HepG2 (cell line): ENCODE measurements at regions not wholly inside any gene's neighbourhood (a gene's known extent, or its start where the extent isn't known, plus 50 kb on each side); places are given as distances from the start of the nearest gene placed in this dataset.

ENCODE experiments used
- ATAC-seq: fragments of 200-7000 bp; cut with Tn5 transposase; 3 replicates; pipeline ENCODE4 v1.9.1; 2020; ENCODE audit warnings: mild to moderate bottlenecking, moderate library complexity
- BruUV-seq: library from RNA; stranded (reverse); fragments of 400-500 nt; replicated peaks from 2 replicates; lab custom pipeline; 2021; lab: Mats Ljungman, UMichigan
- CTCF ChIA-PET: fragments of 300-600 bp; formaldehyde crosslinking; extraction: SDS; loops from one replicate; lab custom pipeline; 2021; ENCODE audit warnings: low total read pairs, inconsistent platforms, low intra/inter-chr PET ratio; lab: Yijun Ruan, JAX
- POLR2A ChIA-PET: fragments of 350-600 bp; sonication (Branson Sonifier 250); formaldehyde crosslinking; loops from one replicate; lab custom pipeline; 2020; ENCODE audit warnings: antibody characterized with exemption, inconsistent platforms; lab: Yijun Ruan, JAX
- DNase-seq: peaks from one replicate; pipeline ENCODE4 v3.0.0-alpha.2; 2015; ENCODE audit warnings: low spot score
- FAIRE-seq: peaks from 3 replicates; lab custom pipeline; 2011; peaks lifted over from hg19 to GRCh38; lab: Jason Lieb, UNC
- H2AFZ ChIP-seq: one replicate; pipeline ENCODE4 v1.6.1; 2011; ENCODE audit warnings: low read length, inconsistent platforms
- H3K27ac ChIP-seq: fragments of 300-600 bp; 3 replicates; pipeline ENCODE4 v1.8.0; 2011; ENCODE audit warnings: mixed run types, mild to moderate bottlenecking, mixed read lengths, low read length, inconsistent platforms; ENCODE audit not compliant: insufficient read depth; ENCODE audit errors: extremely low read length
- H3K27me3 ChIP-seq, 2 experiments: fragments of 200-600 bp in 1 of 2; 2 replicates in 1 of 2; 3 replicates in 1 of 2; pipeline versions ENCODE4 v1.6.0 to v1.8.0; 2011; ENCODE audit warnings: low read length in 2 of 2, mild to moderate bottlenecking in 2 of 2, moderate library complexity in 2 of 2, inconsistent platforms in 1 of 2; ENCODE audit not compliant: insufficient read depth in 2 of 2, control insufficient read depth in 1 of 2
- H3K36me3 ChIP-seq, 2 experiments: fragments of 200-600 bp in 1 of 2; replicated peaks in 1 of 2; 2 replicates in 1 of 2; 3 replicates in 1 of 2; pipeline versions ENCODE4 v1.5.1 to v1.8.0; 2011; ENCODE audit warnings: low read length in 2 of 2, inconsistent platforms in 1 of 2; ENCODE audit not compliant: insufficient read depth in 2 of 2, control insufficient read depth in 1 of 2
- H3K4me1 ChIP-seq: 2 replicates; pipeline ENCODE4 v1.5.1; 2012; ENCODE audit warnings: low read length, inconsistent platforms; ENCODE audit not compliant: insufficient read depth
- H3K4me2 ChIP-seq: 2 replicates; pipeline ENCODE4 v1.6.0; 2011; ENCODE audit warnings: low read depth, low read length, inconsistent platforms
- H3K4me3 ChIP-seq, 3 experiments: fragments of 200-600 bp in 1 of 3; sonication (generic), shearing (Covaris generic) in 1 of 3; replicated peaks in 1 of 3; 2 replicates each; pipeline ENCODE4 v1.5.1; 2011 to 2016; ENCODE audit warnings: low read length in 3 of 3, inconsistent platforms in 2 of 3, low read depth in 2 of 3, mild to moderate bottlenecking in 2 of 3, control low read depth in 1 of 3, mixed read lengths in 1 of 3; ENCODE audit not compliant: insufficient read depth in 1 of 3
- H3K79me2 ChIP-seq: one replicate; pipeline ENCODE4 v1.6.1; 2011; ENCODE audit warnings: low read length, inconsistent platforms; ENCODE audit not compliant: insufficient read depth
- H3K9ac ChIP-seq: 2 replicates; pipeline ENCODE4 v1.6.0; 2011; ENCODE audit warnings: mild to moderate bottlenecking, low read depth, low read length, inconsistent platforms; ENCODE audit not compliant: insufficient read depth
- H3K9me3 ChIP-seq: 2 replicates; pipeline ENCODE4 v1.5.1; 2012; ENCODE audit warnings: mild to moderate bottlenecking, low read length
- H4K20me1 ChIP-seq: 2 replicates; pipeline ENCODE4 v1.6.0; 2011; ENCODE audit warnings: inconsistent platforms, mild to moderate bottlenecking, low read length, moderate library complexity; ENCODE audit not compliant: insufficient read depth
- ARHGAP35 ChIP-seq: sonication (generic); formaldehyde crosslinking; IDR thresholded peaks from 2 replicates; pipeline ENCODE4 v1.9.0; 2022; ENCODE audit warnings: mild to moderate bottlenecking, inconsistent platforms, moderate library complexity, missing genetic modification reagents, borderline replicate concordance
- GATAD1 ChIP-seq: IDR thresholded peaks from 2 replicates; pipeline ENCODE4 v1.6.1; 2016; ENCODE audit warnings: missing genetic modification reagents, missing compliant biosample characterization
- HNF1B ChIP-seq: sonication (generic); formaldehyde crosslinking; IDR thresholded peaks from 2 replicates; pipeline ENCODE4 v1.5.1; 2020; ENCODE audit warnings: mild to moderate bottlenecking, moderate library complexity, missing genetic modification reagents
- ISX ChIP-seq: sonication (generic); formaldehyde crosslinking; conservative IDR thresholded peaks from 2 replicates; pipeline ENCODE4 v1.5.0; 2020; ENCODE audit warnings: missing genetic modification reagents
- NBN ChIP-seq: fragments of 450-650 bp; conservative IDR thresholded peaks from 2 replicates; pipeline ENCODE4 v1.6.1; 2017
- STAT6 ChIP-seq: sonication (generic); formaldehyde crosslinking; IDR thresholded peaks from 2 replicates; pipeline ENCODE4 v1.4.0; 2020; ENCODE audit warnings: missing genetic modification reagents, mild to moderate bottlenecking, borderline replicate concordance
- TARDBP ChIP-seq: sonication (generic); formaldehyde crosslinking; IDR thresholded peaks from 2 replicates; pipeline ENCODE4 v1.8.0; 2022; ENCODE audit warnings: mild to moderate bottlenecking, missing genetic modification reagents
- TFAP4 ChIP-seq: sonication (generic); IDR thresholded peaks from 2 replicates; pipeline ENCODE4 v1.6.1; 2016; ENCODE audit warnings: low read depth, borderline replicate concordance
- ZNF101 ChIP-seq: sonication (generic); formaldehyde crosslinking; IDR thresholded peaks from 2 replicates; pipeline ENCODE4 v1.4.0; 2020; ENCODE audit warnings: mild to moderate bottlenecking, low read depth, missing genetic modification reagents, borderline replicate concordance
- ZNF20 ChIP-seq: sonication (generic); formaldehyde crosslinking; IDR thresholded peaks from 2 replicates; pipeline ENCODE4 v1.4.0; 2020; ENCODE audit warnings: mild to moderate bottlenecking, moderate library complexity, missing genetic modification reagents
- ZNF282 ChIP-seq: fragments of 450-650 bp; IDR thresholded peaks from 2 replicates; pipeline ENCODE4 v1.6.1; 2018; ENCODE audit not compliant: partially characterized antibody
- WGBS: methylation state at CpG from one replicate; pipeline ENCODE4 v1.1.6; 2017; ENCODE audit warnings: low lambda C conversion rate; 5-methylcytosine and 5-hydroxymethylcytosine counted together
- in situ Hi-C: cut with HindIII; loops from 2 replicates; pipeline ENCODE4 v1.10.0; 2017; ENCODE audit warnings: low pct_unique_long_range_greater_than_20kb; ENCODE audit not compliant: extremely low pct_ligation_motif_present
- intact Hi-C: fragments of 100-400 bp; cut with micrococcal nuclease; formaldehyde crosslinking; loops from one replicate; pipeline ENCODE4 v1.10.0; 2022; ENCODE audit not compliant: unreplicated experiment

GRCh38 chr5:73312146-73312871, 136.3 kb downstream of the FOXD1 start:
- H3K79me2 ChIP-seq: no peaks in the 10 kb centered on the region
- CTCF ChIA-PET: no interaction called here
- no peaks in the 10 kb centered on the region for H3K36me3 ChIP-seq
- WGBS: 43% methylated on average over 10 of the region's 13 CpGs
- no peak for ATAC-seq
- no peak overlapping the region for H3K4me3 ChIP-seq
- no peak for TF ChIP-seq GATAD1 (CRISPR knock-in tag)
- TF ChIP-seq, all 625 proteins: peak for 0
- POLR2A ChIA-PET: no interaction called here
- H4K20me1 ChIP-seq: no peaks in the 10 kb centered on the region
- H3K9me3 ChIP-seq: no peaks in the 10 kb centered on the region
- no TSS peak for BruUV-seq
- peaks cover 7 to 36% of the 10 kb centered on the region in 2 experiments; a peak in 4 of 5 replicates for H3K27me3 ChIP-seq
- DNase-seq (no peak), FAIRE-seq (no peak)
- H3K27ac ChIP-seq: no peak overlapping the region
- H3K9ac ChIP-seq: no peak overlapping the region
- H3K4me1 ChIP-seq: no peaks in the 10 kb centered on the region
- in situ Hi-C loops: no loop called here
- no peak overlapping the region for H2AFZ ChIP-seq
- intact Hi-C loops: no loop called here
- H3K4me2 ChIP-seq: no peak overlapping the region

GRCh38 chr5:73311291-73312110, 137.1 kb downstream of the FOXD1 start:
- BruUV-seq: no TSS peak
- Histone ChIP-seq H3K4me3 (no peak overlapping the region), H3K27ac (no peak overlapping the region), H2AFZ (no peak overlapping the region), H3K4me1 (no peaks in the 10 kb centered on the region), H3K27me3 (peaks cover 7 to 36% of the 10 kb centered on the region in 2 experiments; a peak in 4 of 5 replicates), H3K9ac (no peak overlapping the region), H3K4me2 (no peak overlapping the region), H4K20me1 (no peaks in the 10 kb centered on the region), H3K79me2 (no peaks in the 10 kb centered on the region), H3K9me3 (no peaks in the 10 kb centered on the region), H3K36me3 (no peaks in the 10 kb centered on the region)
- ATAC-seq (no peak; the same call in 2 of the 3 replicates), DNase-seq (no peak), FAIRE-seq (no peak)
- POLR2A ChIA-PET: no interaction called here
- CTCF ChIA-PET: no interaction called here
- WGBS: 17% methylated on average over 28 of the region's 31 CpGs
- in situ Hi-C loops: no loop called here
- intact Hi-C loops: no loop called here
- TF ChIP-seq ARHGAP35 (CRISPR knock-in tag) (no peak), TARDBP (CRISPR knock-in tag) (no peak), NBN (no peak), ZNF101 (CRISPR knock-in tag) (no peak), ISX (CRISPR knock-in tag) (no peak), HNF1B (no peak), ZNF20 (CRISPR knock-in tag) (no peak), STAT6 (CRISPR knock-in tag) (no peak), ZNF282 (no peak), TFAP4 (no peak)
